GM12892 (cell line): ENCODE measurements at regions not wholly inside any gene's neighbourhood (a gene's known extent, or its start where the extent isn't known, plus 50 kb on each side); places are given as distances from the start of the nearest gene placed in this dataset.
"Not testable (repeated sequence)": the region's sequence is repeated elsewhere in the genome, so short reads cannot be mapped to it uniquely, and the experiment has no call there.

Experiments used
- POLR2AphosphoS5 ChIP-seq: IDR thresholded peaks from 2 replicates; pipeline ENCODE4 v1.6.1; 2011; ENCODE audit warnings: low read depth, low read length, control low read depth
- TAF1 ChIP-seq: IDR thresholded peaks from 2 replicates; pipeline ENCODE4 v1.6.1; 2011; ENCODE audit warnings: low read depth, mild to moderate bottlenecking, control low read depth, low read length, borderline replicate concordance

DNA sequence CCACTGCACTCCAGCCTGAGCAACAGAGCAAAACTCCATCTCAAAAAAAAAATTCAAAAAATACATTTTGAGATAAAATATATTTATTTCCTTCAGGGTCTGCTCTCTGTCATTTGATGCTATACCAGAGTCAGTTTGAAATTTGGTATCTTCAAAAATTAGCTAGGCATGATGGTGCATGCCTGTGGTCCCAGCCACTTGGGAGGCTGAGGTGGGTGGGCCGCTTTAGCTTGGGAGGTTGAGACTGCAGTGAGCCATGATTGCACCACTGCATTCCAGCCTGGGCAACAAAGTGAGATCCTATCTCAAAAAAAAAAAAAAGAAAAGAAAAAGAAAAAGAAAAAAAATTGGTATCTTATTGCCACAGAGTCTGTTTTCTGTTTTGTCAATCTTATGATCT lies 305.4 kb upstream of the GLI3 start:
- not testable (repeated sequence) for TF ChIP-seq POLR2AphosphoS5, TAF1
